RPMI7951 (cell line): ENCODE measurements at regions not wholly inside any gene's neighbourhood (a gene's known extent, or its start where the extent isn't known, plus 50 kb on each side); places are given as distances from the start of the nearest gene placed in this dataset.
"Not testable (repeated sequence)": the region's sequence is repeated elsewhere in the genome, so short reads cannot be mapped to it uniquely, and the experiment has no call there.

ENCODE experiments used
- DNase-seq: peaks from one replicate; pipeline ENCODE4 v3.0.0-alpha.2; 2012; ENCODE audit warnings: low read depth

DNA sequence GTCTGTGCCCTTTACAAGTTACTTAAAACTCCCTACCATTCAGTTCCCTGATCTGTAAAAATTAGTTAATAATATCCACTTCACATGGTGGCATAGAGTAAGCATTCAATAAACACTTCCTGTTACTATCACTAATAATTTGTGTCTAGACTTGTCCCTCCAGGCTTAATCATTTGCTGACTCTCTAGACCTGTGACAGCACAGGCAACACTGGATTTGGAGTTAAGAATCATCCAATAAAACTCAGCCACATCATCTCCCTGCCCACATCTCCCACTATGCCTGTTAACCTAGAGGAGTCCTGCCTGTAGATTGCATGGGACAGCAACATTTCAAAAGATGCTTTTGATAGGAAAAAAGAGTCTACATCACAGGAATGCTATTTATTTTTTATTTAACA is 564.6 kb downstream of the MFSD1 start:
- DNase-seq, result no peak

DNA sequence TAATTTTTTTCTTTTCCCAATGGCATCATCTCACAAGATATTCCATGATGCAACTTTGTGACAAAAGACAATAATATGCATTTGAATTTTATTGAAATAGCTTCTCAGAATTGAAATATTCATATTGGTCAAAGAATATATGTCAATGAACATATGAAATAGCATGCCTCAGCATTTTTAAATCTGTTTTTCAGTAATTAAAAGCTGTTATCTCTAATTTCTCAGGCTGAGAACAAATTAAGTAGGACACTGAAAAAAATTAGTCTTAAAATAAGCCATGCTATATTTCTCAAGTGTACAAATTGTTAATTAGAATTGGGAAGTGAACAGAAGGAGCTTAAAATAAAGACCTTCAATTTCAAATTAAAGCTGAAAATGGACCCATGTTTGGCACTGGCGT is 570.1 kb downstream of the MFSD1 start:
- DNase-seq, result no peak

DNA sequence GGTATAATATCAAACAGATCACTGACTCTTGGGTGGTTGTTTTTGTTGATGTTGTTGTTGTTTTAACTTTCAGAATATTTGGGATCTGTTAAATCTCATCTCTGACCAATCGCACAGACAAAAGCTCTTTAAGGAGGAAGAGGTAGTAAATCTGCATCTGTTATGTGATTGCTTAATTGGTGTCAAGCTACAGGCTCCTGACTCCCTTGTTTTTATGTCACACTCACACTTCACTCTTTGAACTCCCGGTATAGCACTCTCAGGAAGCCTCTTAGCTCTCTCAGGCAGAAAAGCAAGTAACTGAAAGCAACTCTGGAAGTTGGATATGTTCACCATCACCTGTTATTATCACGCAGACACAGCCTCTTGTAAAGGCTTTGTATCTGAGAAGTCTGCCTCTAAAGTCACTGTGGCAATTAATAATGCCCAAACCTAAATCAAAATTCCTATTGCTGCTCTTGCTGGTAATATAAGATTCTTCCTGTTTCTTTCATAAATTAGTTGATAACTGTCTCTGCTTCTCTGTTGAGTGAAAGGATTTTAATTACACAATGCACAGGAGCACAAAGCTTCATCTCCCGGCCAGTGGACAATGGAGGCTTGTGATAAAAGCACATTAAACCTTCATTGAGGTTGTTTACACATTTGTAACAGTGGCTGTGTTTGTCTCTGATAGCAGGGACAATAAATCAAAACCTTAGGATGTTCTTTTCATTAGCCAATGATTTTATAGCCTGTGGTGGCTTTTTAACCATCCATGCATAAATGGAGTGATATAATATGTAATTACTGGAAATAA is 576.7 kb downstream of the MFSD1 start:
- DNase-seq, result no peak

DNA sequence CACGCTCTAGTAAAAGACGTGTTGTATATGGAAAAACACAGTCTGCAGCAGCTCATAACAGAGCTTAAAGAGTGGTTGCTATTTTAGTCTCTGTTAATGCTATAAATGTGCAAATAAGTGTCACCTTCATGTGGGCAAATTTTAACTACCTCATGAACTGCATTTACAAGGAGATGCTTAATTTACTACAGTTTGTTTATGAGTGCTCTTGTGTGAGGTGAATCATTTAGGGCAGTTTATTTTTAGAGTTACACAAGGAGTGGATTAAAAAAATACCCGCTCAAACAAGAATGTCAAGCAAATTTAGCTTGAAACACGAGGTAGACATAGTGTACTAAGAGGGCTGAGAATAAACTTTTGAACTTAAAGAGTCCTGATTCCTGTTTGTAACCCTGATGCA is 579.0 kb downstream of the MFSD1 start:
- DNase-seq, result no peak

DNA sequence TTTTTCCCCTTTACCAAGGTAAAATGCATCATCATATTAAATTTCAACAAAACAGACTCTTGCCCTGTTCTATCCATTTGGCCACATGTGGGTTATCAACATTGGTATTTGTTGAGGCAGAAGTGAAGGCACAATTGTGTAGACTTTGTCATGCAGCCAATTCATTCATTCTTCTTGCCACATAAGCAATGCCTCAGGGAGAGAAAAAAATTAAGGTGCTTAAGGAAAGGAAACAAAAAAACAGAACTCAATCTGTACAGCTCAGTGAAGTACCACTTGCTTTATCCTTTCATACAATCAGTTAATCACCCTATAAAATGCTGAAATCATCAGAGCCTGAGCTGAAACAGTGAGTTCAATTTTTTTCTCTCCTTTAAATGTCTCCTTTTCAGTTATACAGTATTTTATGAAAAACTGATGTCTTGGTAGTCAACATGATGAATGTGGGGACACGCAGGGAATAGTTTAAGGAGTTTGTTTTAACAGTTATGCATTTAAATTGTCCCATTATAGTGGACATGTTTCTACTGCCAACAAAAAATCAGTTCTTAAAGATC is 588.9 kb downstream of the MFSD1 start:
- peak; percentile 50 for DNase-seq

DNA sequence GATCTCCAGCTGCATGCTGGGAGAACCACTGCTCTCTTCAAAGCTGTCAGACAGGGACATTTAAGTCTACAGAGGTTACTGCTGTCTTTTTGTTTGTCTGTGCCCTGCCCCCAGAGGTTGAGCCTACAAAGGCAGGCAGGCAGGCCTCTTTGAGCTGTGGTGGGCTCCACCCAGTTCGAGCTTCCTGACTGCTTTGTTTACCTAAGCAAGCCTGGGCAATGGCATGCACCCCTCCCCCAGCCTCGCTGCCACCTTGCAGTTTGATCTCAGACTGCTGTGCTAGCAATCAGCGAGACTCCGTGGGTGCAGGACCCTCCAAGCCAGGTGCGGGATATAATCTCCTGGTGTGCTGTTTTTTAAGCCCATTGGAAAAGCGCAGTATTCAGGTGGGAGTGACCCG is 591.0 kb upstream of the IL12A start:
- DNase-seq, result not testable (repeated sequence)

DNA sequence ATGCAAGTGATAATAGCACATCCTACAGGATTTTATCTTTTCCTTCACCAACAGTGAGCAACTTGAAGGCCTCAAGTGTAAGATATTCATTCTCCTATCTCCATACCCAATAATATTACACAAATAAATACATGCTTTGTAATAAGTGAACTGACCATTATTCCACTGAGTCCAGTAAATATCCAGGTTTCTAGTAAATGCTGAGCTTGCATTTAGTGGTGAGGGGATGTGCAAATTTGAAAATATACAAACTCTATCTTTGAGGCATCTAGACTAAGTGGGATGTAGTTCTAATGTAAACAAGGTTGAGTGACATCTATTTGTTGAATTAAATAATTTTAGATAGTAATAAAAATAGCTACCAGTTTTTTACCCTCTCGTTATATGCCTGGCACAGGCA is 587.6 kb upstream of the IL12A start:
- no peak for DNase-seq

DNA sequence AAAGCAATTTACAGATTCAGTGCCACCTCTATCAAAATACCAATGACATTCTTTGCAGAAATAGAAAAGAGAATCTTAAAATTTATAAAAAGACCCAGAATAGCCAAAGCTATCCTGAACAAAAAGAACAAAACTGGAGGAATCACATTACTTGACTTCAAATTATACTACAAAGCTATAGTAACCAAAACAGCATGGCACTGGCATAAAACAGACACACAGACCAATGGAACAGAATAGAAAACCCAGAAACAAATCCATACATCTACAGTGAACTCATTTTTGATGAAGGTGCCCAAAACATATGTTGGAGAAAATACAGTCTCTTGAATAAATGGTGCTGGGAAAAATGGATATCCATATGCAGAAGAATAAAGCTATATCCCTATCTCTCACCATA is 578.9 kb upstream of the IL12A start:
- not testable (repeated sequence) for DNase-seq

DNA sequence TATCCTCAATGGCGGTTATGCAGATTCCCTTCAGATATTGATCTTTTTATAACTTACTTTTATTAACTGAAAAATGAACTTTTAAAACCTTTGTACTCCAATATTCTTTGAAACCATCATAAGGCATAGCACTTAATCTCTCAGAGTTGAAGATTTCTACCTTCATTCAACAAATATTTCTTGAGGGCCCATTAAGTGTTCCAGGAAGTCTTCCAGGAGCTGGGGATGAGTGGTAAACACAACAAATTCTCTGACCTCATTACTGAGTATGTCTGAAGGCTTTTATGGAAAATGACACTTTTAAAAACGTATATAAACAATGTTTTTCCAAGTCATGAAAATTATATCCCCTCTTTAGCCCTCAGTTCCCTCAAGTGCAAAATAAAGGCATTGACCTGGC is 575.3 kb upstream of the IL12A start:
- DNase-seq, result no peak

DNA sequence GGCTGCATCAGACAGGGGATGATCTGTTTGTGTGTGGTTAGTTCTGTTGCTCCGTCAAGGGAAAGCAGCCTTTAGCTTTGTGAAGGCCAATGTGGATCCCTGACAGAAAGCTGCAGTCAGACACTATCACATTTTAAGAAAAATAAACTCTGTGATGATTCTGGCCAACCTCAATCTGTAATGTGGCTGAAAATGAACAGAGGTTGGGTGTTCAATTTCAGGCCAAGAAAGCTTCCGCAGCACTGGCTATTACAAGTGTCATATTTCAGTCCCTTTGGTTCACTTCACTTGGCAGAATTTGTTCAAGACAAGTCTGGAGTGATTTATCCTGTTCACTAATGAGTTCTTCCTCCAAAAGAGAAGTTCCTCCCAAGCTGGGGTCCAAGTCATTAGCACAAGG is 571.8 kb upstream of the IL12A start:
- peak; percentile 81 for DNase-seq

DNA sequence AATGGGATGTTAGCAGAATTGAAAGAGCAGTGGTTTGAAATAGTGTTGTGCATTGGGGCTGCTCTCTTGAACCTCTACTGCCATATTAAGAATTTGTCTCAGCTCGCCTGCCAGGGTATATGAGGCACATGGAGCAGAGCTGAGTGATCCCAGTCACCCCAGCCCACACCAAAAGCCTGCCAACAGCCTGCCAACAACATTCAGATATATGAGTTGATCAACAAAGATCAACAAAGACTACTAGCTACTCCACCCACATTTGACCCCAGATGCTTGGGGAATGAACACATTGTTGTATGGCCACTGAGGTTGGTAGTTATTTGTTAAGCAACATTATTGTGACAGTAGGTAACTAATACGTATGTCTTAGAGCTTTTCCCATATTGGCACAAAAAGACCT is 570.9 kb upstream of the IL12A start:
- peak; percentile 72 for DNase-seq

DNA sequence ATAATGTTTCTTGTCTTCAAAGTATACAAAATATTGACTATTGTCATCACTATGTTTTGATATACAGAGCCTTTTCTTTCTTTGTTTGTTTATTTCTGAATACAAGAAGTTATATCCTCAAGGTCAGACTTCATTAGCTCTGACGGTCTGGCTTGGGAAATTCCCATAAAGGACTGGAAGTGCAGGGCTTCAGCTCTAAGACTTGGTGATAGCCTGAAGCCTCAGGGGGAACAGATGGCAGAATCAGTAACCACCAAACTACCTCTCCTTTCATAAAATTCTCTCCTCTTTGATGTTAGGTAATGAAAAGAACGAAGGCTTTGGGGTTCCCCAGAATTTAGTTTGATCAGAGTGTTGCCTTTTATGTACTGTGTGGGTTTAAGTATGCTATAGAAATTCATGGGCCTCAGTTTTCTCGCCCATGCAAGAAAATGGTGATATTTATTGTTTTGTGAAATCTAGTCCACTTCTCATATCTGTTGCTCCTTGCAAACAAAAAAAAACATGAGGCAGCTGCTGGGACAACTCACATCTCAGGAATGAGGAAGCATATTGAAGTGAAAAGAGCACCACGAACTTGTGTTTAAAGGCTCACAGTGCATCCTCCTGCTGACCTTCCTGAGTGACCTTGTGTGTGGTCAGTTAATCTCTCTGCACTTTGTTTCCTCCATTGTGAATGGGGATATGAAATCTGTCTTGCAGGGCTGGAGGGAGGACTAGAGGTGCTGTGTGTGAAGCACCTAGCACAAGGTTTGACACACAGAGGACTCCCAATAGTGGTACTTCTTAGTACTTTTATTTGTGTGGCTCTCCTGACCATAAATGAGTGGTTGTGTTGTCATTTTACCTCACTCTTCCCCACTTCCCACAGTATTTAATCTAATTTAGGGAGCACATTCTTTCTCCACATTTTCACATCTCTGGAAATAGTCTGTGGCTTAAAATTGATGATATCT is 569.8 kb upstream of the IL12A start:
- peak; percentile 89 for DNase-seq

DNA sequence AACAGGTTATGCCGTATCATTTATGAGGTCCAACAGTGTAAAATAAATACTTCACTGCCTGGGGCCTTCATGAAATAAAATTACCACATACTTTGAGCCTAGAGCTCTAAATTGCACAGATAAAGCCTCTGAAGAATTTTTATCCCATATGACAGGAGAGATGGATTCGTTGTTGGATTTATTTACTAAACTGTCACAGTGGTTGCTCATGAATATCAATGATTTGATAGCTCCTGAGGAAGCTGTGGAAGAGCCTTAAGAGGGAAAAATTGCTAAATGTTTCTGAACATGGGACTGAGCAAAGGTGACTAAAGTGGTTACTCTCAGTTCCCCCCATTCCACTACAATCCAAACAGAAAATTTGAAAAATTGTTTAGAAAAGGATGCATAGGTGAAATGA is 558.9 kb upstream of the IL12A start:
- DNase-seq, result no peak

DNA sequence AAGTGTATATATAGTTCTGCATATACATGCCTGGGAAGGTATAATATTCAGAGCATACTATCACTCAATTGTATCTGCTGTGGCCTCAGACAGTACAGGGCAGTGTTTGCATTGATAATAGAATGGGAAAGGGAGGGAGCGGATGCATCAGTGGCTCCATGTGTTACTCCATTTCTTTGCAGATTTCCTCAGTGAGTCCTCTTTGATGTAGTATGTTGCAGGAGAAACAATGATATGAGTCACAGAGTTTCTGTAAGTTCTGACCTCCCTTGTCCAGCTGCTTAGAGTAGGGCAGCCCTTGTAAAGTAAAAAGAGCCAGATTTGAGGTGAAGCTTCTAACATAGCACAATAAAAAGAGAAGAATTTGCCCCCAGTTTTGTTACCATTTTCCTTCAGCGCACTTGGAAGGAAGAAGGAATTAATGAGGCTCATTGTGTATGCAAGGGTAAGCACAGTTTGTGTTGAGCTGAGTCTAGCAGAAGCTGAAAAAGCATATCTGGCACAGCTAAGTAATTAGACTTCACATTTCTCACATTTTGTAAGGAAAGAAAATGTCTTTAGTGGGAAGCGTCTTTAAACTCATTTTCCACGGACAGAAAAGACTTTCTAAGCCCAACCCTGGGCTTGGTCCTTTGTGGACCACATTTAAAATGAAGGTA is 555.8 kb upstream of the IL12A start:
- DNase-seq, result peak; percentile 75

DNA sequence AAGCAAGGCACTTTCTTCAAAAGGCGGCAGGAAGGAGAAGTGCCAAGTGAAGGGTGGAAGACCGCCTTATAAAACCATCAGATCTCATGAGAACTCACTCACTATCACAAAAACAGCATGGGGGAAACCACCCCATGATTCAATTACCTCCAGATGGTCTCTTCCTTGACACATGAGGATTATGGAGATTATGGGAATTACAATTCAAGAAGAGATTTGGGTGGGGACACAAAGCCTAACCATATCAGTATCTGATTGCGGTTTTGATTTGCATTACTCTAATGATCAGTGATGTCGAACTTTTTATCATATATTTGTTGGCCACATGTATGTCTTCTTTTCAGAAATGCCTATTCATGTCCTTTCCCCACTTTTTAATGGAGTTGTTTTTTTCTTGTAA is 549.3 kb upstream of the IL12A start:
- DNase-seq, result no peak

DNA sequence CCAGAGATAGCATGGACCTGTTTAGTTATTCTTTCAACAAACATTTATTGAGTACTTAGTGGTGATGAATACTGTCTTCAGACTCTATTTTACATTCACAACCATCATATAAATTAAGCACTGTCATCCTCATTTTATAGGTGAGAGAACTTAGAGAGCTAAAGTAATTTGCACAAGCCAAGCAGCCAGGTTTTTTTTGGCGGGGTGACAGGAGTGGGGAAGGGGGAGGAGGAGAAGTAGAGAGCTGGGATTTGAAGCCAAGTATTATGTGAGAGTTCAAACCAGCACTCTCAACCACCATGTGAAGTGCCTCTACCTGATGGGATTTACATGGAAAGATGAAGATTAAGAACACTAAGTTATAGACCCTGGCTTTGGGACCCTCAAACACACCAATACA is 547.4 kb upstream of the IL12A start:
- no peak for DNase-seq

DNA sequence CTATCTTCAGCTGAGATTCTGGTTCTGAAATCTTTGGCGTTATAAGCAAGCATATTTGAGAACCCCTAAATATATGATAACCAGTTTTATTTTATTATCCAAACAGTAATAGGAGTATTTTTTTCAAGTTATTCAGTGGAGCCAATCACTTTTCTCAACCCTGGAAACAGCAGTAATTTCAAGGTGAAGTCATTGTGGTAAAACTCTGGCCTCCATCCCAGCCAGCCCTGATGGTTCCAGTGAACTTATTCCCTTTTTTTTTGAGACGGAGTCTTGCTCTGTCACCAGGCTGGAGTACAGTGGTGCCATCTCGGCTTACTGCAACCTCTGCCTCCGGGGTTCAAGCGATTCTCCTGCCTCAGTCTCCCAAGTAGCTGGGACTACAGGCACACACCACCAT is 545.4 kb upstream of the IL12A start:
- DNase-seq, result peak; percentile 60

DNA sequence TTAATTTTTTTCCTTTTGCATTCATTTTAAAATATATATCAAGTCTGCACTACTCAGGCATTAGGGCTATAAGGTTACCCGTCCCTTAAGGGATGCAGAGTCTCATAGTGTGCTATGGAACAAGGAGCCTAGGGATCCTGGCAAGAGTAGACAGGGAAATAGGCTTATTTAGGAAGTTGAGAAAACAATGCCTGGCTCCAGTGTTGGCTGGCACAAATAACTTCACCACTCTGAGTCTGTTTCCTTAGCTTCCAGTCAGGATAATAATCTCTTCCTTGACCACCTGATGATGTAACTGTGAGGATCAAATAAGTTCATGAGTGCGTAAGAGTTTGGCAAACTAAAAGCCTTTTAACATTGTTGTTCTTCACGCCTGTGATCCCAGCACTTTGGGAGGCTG is 540.8 kb upstream of the IL12A start:
- DNase-seq, result peak; percentile 34

DNA sequence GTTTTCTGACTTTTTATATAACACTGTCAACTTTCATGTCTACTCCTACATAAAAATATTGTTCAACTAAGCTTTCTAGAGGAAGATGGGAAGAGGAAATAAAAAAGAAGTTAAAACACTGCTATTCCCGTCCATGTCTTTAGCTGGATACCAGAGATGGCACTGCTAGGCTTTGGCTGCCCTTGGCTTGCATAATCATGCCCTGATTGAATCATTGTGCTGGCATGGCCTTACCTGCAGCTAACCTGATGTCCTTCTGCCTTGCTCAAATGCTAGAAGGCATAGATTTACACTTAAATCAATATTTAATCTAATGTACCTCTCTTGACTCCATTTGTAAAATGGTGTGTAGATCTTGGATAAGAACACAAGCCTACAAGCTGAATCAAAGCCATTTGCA is 539.7 kb upstream of the IL12A start:
- DNase-seq, result no peak

DNA sequence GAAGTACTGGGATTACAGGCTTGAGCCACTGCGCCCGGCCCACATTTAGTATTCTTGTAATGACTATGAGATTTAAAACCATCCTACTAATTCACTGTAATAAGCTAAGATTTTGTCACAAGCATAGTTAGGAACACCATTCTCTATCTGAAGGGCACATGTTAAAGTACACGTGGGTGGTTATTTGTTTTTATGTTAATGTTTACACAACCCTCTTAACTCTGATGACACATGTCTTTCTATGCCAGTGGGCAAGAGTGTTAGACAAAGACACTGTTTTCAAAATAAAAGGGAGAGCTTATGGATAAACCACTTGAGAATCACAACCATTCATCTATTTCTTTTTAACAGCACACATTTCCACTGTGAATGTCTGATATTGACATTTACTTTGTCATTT is 537.6 kb upstream of the IL12A start:
- DNase-seq, result peak; percentile 14

DNA sequence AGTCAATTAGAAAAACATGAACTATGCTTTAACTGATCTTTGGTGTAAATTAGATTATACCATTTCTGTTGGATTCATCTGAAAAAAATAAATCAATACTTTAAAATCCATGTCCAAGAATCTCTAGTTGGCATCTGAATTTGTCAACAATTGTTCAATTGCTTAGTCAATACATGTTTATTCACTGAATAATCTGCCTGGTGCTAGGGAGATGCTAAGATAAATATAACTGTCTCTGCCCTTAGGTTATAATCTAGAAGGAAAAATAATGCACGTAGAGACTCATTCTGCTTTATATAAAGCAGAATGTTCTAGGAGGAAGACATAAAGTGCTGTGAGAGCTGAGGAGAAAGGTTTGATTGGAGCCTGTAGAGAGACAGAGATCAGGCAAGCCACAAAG is 537.2 kb upstream of the IL12A start:
- no peak for DNase-seq

DNA sequence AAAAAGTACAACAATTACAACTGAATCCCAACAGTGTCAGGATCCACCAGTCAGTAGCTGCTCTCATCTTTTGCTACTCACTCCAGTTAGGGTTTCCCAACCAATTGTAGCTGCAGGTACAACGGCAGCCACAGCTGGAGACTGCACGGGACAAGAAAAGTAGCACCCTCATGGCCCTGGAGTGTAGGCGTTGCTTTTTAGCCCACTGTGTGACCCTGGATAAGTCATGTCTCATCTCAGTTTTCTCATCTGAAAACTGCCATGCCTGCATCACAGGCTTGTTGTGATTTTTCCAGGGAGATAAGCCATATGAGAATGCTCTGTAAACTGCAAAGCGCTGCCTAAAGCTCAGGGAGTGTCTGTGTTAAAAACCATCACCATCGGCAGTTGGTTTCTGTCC is 535.6 kb upstream of the IL12A start:
- DNase-seq, result no peak
